ENCODE measurements at regions not wholly inside any gene's neighbourhood (a gene's known extent, or its start where the extent isn't known, plus 50 kb on each side); places are given as distances from the start of the nearest gene placed in this dataset.
A peak's percentile ranks its signal among the peaks of the same experiment; 100 is the strongest.

DNA sequence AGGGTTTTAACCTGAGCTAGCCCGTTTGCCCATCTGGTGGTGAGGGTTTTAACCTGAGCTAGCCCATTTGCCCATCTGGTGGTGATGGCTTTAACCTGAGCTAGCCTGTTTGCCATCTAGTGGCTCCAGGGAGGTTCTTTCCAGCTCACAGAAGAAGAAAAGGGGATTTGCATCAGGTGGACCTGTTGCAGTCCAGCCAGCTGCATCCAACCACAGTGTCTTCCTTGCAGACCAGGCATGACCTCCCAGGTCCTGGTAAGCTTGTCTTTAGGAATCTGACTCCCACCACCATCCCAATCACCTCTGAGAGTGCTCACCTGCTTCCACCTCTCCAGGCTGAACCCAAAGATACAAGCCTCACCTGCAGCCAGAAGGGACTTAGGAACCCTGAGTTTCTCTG, 62.4 kb upstream of the EMX2 start:
- Histone ChIP-seq H3K36me3 (ENCODE audit: insufficient read depth in 1 of 2, low read depth in 1 of 2) (no peaks in the 10 kb centered on the region), H3K4me1 (no peaks in the 10 kb centered on the region), H3K27me3 (ENCODE audit: insufficient read depth in 3 of 3, low read length in 2 of 3) (no peaks in the 10 kb centered on the region), H3K27ac (no peak overlapping the region), H3K9me3 (no peaks in the 10 kb centered on the region), H3K4me3 (no peak overlapping the region)
- intact Hi-C loops (cut with DNase I): loop anchor here in 1 of 2 donors (5.0 kb wide), 1 partner anchor 1967 kb away; no protein-coding TSS in a partner anchor
- no peak for ATAC-seq
- TF ChIP-seq CTCF (IDR thresholded peaks at IDR 0.05): no peak
- no peak for DNase-seq
- 71 to 85% (median 84%) methylated on average over 1 of the region's 1 CpG for WGBS, 3 donors

GRCh38 chr10:117477961-117478670, 64.4 kb upstream of the EMX2 start:
- 48 to 56% (median 52%) methylated on average over 5 of the region's 5 CpGs for WGBS, 3 donors
- Histone ChIP-seq H3K27me3 (ENCODE audit: insufficient read depth in 3 of 3, low read length in 2 of 3) (no peaks in the 10 kb centered on the region), H3K4me1 (no peaks in the 10 kb centered on the region), H3K36me3 (ENCODE audit: insufficient read depth in 1 of 2, low read depth in 1 of 2) (no peaks in the 10 kb centered on the region), H3K4me3 (no peak overlapping the region), H3K9me3 (no peaks in the 10 kb centered on the region), H3K27ac (no peak overlapping the region)
- no peak for TF ChIP-seq CTCF (IDR thresholded peaks at IDR 0.05)
- peak in 1 of 4 donors; percentile 40 for ATAC-seq
- no peak for DNase-seq
- intact Hi-C loops (cut with DNase I): no loop called here

DNA sequence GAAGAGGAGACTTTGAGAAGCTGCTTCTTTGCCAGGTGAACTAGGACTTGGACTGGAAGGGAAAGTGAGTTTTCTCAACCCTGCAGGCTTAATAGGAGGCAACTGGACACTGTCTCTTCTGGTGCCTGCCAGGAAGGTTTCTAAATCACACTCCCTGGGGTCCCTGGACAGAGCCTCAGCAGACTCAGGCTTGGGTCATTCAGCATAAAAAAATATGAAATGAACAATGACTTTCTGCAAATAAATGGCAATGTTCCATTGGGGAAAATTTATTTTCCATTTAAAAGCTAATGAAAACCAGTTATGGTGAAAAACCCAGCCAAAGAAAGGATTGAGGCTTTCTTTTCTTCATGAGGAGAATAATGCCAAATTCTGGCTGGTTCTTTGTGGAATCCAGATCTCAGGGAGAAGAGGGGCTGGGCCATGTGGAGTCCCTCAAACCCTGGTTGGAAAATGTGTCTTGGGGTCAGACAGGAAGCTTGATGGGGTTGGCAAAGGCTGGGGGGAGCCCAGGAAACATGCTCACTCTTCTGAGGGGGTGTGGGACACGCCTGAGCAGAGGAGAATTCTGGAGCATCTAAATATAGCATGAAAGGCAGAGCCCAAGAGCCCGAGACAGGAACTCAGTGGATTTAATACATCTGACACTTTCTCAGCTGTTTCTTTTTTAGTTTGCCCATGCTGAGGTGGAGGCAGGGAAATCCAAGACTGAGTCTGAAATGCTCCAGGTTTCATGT, 65.2 kb upstream of the EMX2 start:
- no peaks in the 10 kb centered on the region for H3K4me1 ChIP-seq
- H3K9me3 ChIP-seq: no peaks in the 10 kb centered on the region
- intact Hi-C loops (cut with DNase I): no loop called here
- no peaks in the 10 kb centered on the region for H3K27me3 ChIP-seq (ENCODE audit: insufficient read depth in 3 of 3, low read length in 2 of 3)
- no peak for TF ChIP-seq CTCF (IDR thresholded peaks at IDR 0.05)
- H3K27ac ChIP-seq: no peak overlapping the region
- H3K36me3 ChIP-seq (ENCODE audit: insufficient read depth in 1 of 2, low read depth in 1 of 2): no peaks in the 10 kb centered on the region
- WGBS, 3 donors: 9 to 21% (median 16%) methylated on average over 2 of the region's 2 CpGs
- no peak overlapping the region for H3K4me3 ChIP-seq
- DNase-seq: peak; percentile 53 to 78
- ATAC-seq: peak in 3 of 4 donors; percentile 74 to 86 (median 76)

GRCh38 chr10:117476716-117477115, 65.8 kb upstream of the EMX2 start:
- Histone ChIP-seq H3K4me3 (no peak overlapping the region), H3K36me3 (ENCODE audit: insufficient read depth in 1 of 2, low read depth in 1 of 2) (no peaks in the 10 kb centered on the region), H3K27me3 (ENCODE audit: insufficient read depth in 3 of 3, low read length in 2 of 3) (peaks cover 0 to 4% (median 0%) of the 10 kb centered on the region in 3 donors), H3K9me3 (no peaks in the 10 kb centered on the region), H3K4me1 (no peaks in the 10 kb centered on the region), H3K27ac (no peak overlapping the region)
- peak; percentile 13 to 72 (median 39) for ATAC-seq
- WGBS, 3 donors: 32 to 47% (median 36%) methylated on average over 3 of the region's 3 CpGs
- TF ChIP-seq CTCF (IDR thresholded peaks at IDR 0.05): no peak
- intact Hi-C loops (cut with DNase I): no loop called here
- DNase-seq: peak in 1 of 2 donors; percentile 70
